Lower leg skin (tissue), 4 donors: ENCODE measurements at regions not wholly inside any gene's neighbourhood (a gene's known extent, or its start where the extent isn't known, plus 50 kb on each side); places are given as distances from the start of the nearest gene placed in this dataset.
"Not testable (repeated sequence)": the region's sequence is repeated elsewhere in the genome, so short reads cannot be mapped to it uniquely, and the experiment has no call there.

Source experiments
- DNase-seq, 2 donors: peaks; one replicate each; pipeline ENCODE4 v3.0.0-alpha.2; 2019; ENCODE audit warnings: low spot score in 2 of 2
- H3K4me3 ChIP-seq: fragments of 200-600 bp; sonication (generic); 2 replicates; pipeline ENCODE4 v1.5.1; 2017; ENCODE audit warnings: mild to moderate bottlenecking, low read depth; ENCODE audit not compliant: poor library complexity, severe bottlenecking
- POLR2A ChIP-seq, 2 donors: fragments of 450-650 bp; IDR thresholded peaks; one replicate each; pipeline ENCODE4 v1.6.1; 2016 to 2017; ENCODE audit warnings: antibody characterized with exemption in 2 of 2, mild to moderate bottlenecking in 1 of 2, moderate library complexity in 1 of 2
- WGBS, 2 donors: methylation state at CpG; one replicate each; pipeline ENCODE4 v1.1.5; 2018; 5-methylcytosine and 5-hydroxymethylcytosine counted together
- intact Hi-C: fragments of 100-400 bp; cut with DNase I; formaldehyde crosslinking; loops from one replicate; pipeline ENCODE4 v1.15.0; 2023; ENCODE audit warnings: low total_unique reads
- TF ChIP-seq, protein P1 (sequence below), 3 donors: fragments of 450-650 bp; IDR thresholded peaks; one replicate each; pipeline ENCODE4 v1.5.1; 2016; ENCODE audit warnings: antibody characterized with exemption in 3 of 3, mild to moderate bottlenecking in 3 of 3, moderate library complexity in 2 of 3

DNA sequence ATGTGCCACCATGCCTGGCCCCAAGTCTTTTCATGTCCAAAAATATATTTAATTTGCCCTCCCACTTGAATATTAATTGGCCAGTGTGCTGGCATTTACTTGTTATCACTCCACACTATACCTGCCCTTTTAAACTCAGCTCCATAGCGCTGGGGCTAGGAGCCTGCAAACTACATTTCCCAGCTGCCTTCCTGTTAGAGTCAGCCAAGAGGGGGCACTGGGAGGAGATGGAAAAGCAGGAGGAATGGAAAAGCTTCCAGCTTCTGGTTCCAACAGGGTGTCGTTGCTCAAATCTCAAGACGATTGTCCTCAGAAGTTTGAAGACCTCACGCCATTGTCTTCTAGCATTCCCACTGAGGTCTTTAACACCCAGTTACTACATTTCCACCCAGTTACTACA, 315.5 kb downstream of the BCOR start:
- intact Hi-C loops, result no loop called here
- WGBS, 2 donors, result 76 to 83% methylated on average over 4 of the region's 4 CpGs
- TF ChIP-seq POLR2A (IDR thresholded peaks at IDR 0.05), result no peak
- TF ChIP-seq, protein P1, sequence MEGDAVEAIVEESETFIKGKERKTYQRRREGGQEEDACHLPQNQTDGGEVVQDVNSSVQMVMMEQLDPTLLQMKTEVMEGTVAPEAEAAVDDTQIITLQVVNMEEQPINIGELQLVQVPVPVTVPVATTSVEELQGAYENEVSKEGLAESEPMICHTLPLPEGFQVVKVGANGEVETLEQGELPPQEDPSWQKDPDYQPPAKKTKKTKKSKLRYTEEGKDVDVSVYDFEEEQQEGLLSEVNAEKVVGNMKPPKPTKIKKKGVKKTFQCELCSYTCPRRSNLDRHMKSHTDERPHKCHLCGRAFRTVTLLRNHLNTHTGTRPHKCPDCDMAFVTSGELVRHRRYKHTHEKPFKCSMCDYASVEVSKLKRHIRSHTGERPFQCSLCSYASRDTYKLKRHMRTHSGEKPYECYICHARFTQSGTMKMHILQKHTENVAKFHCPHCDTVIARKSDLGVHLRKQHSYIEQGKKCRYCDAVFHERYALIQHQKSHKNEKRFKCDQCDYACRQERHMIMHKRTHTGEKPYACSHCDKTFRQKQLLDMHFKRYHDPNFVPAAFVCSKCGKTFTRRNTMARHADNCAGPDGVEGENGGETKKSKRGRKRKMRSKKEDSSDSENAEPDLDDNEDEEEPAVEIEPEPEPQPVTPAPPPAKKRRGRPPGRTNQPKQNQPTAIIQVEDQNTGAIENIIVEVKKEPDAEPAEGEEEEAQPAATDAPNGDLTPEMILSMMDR (IDR thresholded peaks at IDR 0.05), result no peak
- no peak for DNase-seq
- no peak overlapping the region for H3K4me3 ChIP-seq

GRCh38 chrX:39787999-39788398, 309.8 kb downstream of the BCOR start:
- H3K4me3 ChIP-seq, result no peak overlapping the region
- DNase-seq, result no peak
- WGBS, 2 donors, result 81 to 92% methylated on average over 6 of the region's 6 CpGs
- intact Hi-C loops, result no loop called here
- TF ChIP-seq, protein P1 (IDR thresholded peaks at IDR 0.05), result no peak
- no peak for TF ChIP-seq POLR2A (IDR thresholded peaks at IDR 0.05)

GRCh38 chrX:39788521-39788920, 309.2 kb downstream of the BCOR start:
- no peak overlapping the region for H3K4me3 ChIP-seq
- TF ChIP-seq POLR2A (IDR thresholded peaks at IDR 0.05), result no peak
- TF ChIP-seq, protein P1 (IDR thresholded peaks at IDR 0.05), result no peak
- WGBS, 2 donors, result 91 to 92% methylated on average over 6 of the region's 6 CpGs
- no peak for DNase-seq
- intact Hi-C loops, result no loop called here

GRCh38 chrX:39791691-39792090, 306.1 kb downstream of the BCOR start:
- DNase-seq, result no peak
- TF ChIP-seq, protein P1 (IDR thresholded peaks at IDR 0.05), result no peak
- no peak for TF ChIP-seq POLR2A (IDR thresholded peaks at IDR 0.05)
- WGBS, 2 donors, result 94 to 98% methylated on average over 5 to 6 of the region's 6 CpGs
- intact Hi-C loops, result no loop called here
- no peak overlapping the region for H3K4me3 ChIP-seq

GRCh38 chrX:39795605-39796004, 302.2 kb downstream of the BCOR start:
- TF ChIP-seq, protein P1 (IDR thresholded peaks at IDR 0.05), result no peak
- TF ChIP-seq POLR2A (IDR thresholded peaks at IDR 0.05), result no peak

DNA sequence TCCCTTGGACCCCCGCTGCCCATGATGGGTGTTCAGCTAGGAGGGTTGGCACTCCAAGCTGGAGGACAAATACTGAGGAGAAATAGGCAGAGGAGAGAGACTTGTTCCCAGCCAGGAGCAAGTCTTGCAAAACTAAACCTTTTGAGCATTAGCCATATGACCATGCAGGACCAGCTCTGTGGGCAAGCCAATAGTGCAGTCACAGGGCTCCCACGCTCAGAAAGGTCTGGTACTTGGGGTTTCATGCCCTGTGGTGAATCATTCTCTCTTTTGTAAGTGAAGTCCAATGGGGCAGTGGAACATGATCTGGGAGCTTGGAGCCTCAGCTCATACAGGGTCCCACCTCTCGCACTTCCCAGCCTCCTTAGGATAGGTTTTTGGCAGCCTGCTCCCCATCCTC, 300.9 kb downstream of the BCOR start:
- no peak for DNase-seq
- TF ChIP-seq, protein P1 (IDR thresholded peaks at IDR 0.05), result no peak
- no peak for TF ChIP-seq POLR2A (IDR thresholded peaks at IDR 0.05)
- intact Hi-C loops, result no loop called here
- H3K4me3 ChIP-seq, result no peak overlapping the region
- 78 to 86% methylated on average over 2 to 3 of the region's 3 CpGs for WGBS, 2 donors

More at GRCh38 chrX:39795605-39796004, 302.2 kb downstream of the BCOR start:
- intact Hi-C loops, result no loop called here
- DNase-seq, result no peak
- 72 to 81% methylated on average over 7 of the region's 7 CpGs for WGBS, 2 donors
- no peak overlapping the region for H3K4me3 ChIP-seq

DNA sequence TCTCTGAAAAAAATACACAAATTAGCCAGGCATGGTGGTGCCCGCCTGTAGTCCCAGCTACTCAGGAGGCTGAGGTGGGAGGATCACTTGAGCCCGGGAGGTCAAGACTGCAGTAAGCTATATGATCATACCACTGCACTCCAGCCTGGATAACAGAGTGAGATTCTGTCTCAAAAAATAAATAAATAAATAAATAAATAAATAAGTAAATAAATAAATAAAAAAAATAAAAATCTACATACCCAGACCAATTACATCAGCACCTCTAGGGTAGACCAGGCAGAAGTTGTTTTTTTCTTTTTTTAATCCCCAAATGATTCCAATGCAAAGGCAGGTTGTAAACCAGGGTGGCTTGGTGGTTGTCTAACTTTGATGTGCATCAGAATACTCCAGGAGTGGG, 299.3 kb downstream of the BCOR start:
- H3K4me3 ChIP-seq, intact Hi-C loops, DNase-seq: not testable (repeated sequence)
- 94 to 95% methylated on average over 2 of the region's 2 CpGs for WGBS, 2 donors
